ENCODE measurements at regions not wholly inside any gene's neighbourhood (a gene's known extent, or its start where the extent isn't known, plus 50 kb on each side); places are given as distances from the start of the nearest gene placed in this dataset.

- no peak overlapping the region for H3K27ac ChIP-seq
- TF ChIP-seq CTCF (conservative IDR thresholded peaks at IDR 0.05) (no peak), ZFX (IDR thresholded peaks at IDR 0.05) (no peak)
These were observed 188.7 kb upstream of the APCDD1 start for GRCh38 chr18:10265560-10266333.

GRCh38 chr18:10266334-10266590, 188.2 kb upstream of the APCDD1 start:
- TF ChIP-seq CTCF (conservative IDR thresholded peaks at IDR 0.05) = no peak
- no peak overlapping the region for H3K27ac ChIP-seq

- TF ChIP-seq ZFX (IDR thresholded peaks at IDR 0.05) = no peak
- TF ChIP-seq CTCF (conservative IDR thresholded peaks at IDR 0.05) = no peak
- no peak overlapping the region for H3K27ac ChIP-seq
These were observed 185.2 kb upstream of the APCDD1 start for GRCh38 chr18:10269261-10269660.

GRCh38 chr18:10270151-10270571, 184.3 kb upstream of the APCDD1 start:
- no peak overlapping the region for H3K27ac ChIP-seq
- TF ChIP-seq CTCF (conservative IDR thresholded peaks at IDR 0.05) = no peak
- no peak for TF ChIP-seq ZFX (IDR thresholded peaks at IDR 0.05)

GRCh38 chr18:10271481-10271880, 183.0 kb upstream of the APCDD1 start:
- TF ChIP-seq CTCF (conservative IDR thresholded peaks at IDR 0.05) = no peak
- no peak for TF ChIP-seq ZFX (IDR thresholded peaks at IDR 0.05)
- no peak overlapping the region for H3K27ac ChIP-seq

GRCh38 chr18:10274301-10274700, 180.1 kb upstream of the APCDD1 start:
- no peak overlapping the region for H3K27ac ChIP-seq
- TF ChIP-seq ZFX (IDR thresholded peaks at IDR 0.05) (no peak), CTCF (conservative IDR thresholded peaks at IDR 0.05) (no peak)

GRCh38 chr18:10275486-10275885, 178.9 kb upstream of the APCDD1 start:
- no peak overlapping the region for H3K27ac ChIP-seq
- TF ChIP-seq CTCF (conservative IDR thresholded peaks at IDR 0.05) (no peak), ZFX (IDR thresholded peaks at IDR 0.05) (no peak)
